VCaP (cell line): ENCODE measurements at regions not wholly inside any gene's neighbourhood (a gene's known extent, or its start where the extent isn't known, plus 50 kb on each side); places are given as distances from the start of the nearest gene placed in this dataset.

ENCODE experiments used
- H3K27ac ChIP-seq: fragments of 450-650 bp; 2 replicates; pipeline ENCODE4 v1.5.1; 2017
- TF ChIP-seq, protein P1 (sequence below): fragments of 450-650 bp; conservative IDR thresholded peaks from 2 replicates; pipeline ENCODE4 v1.5.1; 2017; ENCODE audit warnings: mild to moderate bottlenecking, moderate library complexity

DNA sequence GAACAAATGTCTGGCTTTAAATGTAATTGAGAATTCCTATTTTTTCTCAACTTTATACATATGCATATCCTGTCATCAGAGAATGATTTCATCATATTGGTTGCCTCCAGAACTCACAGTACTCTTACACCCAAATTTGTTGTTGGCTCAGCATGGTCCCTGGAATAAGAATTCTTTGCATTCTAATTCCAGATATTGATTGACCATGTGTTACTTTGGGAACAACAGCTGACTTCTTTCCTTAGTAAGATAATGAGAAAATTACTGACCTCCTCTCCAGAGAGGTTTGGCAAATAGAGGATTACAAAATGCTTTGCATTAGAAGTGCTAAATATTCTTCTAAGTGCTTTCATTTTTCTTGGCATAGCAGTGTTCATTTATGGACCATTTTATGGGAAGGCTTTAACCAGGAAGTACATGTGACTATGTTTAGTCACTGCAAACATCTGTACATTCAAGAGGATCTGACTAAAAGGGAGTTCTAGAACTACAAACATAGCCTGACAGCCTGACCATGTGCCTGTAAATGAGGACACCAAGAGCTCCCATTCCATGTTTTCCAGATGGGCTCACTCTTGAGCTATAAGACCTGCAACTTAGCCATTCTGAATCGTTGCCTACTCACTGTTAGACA is 391.6 kb upstream of the DPPA4 start:
- H3K27ac ChIP-seq = no peak overlapping the region
- TF ChIP-seq, protein P1, sequence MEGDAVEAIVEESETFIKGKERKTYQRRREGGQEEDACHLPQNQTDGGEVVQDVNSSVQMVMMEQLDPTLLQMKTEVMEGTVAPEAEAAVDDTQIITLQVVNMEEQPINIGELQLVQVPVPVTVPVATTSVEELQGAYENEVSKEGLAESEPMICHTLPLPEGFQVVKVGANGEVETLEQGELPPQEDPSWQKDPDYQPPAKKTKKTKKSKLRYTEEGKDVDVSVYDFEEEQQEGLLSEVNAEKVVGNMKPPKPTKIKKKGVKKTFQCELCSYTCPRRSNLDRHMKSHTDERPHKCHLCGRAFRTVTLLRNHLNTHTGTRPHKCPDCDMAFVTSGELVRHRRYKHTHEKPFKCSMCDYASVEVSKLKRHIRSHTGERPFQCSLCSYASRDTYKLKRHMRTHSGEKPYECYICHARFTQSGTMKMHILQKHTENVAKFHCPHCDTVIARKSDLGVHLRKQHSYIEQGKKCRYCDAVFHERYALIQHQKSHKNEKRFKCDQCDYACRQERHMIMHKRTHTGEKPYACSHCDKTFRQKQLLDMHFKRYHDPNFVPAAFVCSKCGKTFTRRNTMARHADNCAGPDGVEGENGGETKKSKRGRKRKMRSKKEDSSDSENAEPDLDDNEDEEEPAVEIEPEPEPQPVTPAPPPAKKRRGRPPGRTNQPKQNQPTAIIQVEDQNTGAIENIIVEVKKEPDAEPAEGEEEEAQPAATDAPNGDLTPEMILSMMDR = no peak

DNA sequence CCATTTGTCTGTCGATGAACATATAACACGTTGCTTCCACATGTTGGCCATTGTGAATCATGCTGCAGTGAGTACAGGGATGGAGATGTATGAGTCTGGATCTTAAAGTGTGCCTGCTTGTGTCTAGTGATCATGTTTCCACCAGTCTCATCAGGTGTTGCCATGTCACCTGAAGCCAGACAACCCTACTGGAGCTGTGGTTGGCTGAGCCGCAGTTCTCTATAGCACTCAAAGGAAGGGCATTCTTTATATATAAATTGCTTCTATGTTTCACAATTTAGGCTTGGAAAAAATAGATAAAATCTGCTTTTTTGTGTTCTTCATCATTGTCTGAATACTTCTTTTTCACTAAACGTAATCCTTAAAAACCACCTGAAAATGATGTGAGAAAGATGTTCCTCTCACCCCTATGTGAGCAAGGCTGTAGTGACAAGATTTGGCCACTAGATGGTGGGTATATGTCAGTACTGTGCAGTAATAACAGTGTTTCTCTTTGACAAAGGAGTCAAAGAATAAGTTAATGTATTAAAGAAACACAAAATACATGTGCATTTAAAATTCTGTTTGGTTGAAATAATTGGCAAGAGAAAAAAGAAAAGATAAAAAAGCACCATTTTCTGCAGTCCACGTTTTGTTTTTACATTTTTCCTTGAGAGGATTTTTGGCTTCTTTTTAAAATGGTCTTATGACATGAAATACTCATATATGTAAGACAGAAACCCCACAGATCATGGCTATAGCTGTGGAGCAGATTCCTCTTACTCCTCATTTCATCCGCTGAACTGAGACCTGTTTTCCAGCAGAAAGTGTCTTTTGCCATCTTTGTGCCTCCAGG is 394.5 kb upstream of the DPPA4 start:
- H3K27ac ChIP-seq = no peak overlapping the region
- TF ChIP-seq, protein P1 = peak; percentile 91

DNA sequence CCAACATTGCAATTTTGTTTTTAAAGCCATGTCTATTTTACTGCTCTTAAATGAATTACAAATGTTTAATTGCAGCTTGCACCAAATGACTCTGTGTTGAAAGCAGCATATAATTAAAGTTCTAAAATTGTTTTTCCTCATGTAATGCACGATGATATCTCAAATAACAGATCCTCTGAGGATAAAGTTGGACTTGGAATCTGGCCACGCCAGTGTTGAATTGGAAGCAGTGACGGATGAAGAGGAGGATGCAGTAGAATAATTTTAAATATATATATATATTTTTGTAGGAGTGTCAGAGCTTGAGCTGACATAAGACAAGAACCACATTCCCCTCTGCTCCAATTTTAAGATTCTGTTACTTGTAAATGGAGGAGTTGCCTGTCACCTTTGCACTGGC is 406.6 kb upstream of the DPPA4 start:
- TF ChIP-seq, protein P1 = no peak
- no peak overlapping the region for H3K27ac ChIP-seq

DNA sequence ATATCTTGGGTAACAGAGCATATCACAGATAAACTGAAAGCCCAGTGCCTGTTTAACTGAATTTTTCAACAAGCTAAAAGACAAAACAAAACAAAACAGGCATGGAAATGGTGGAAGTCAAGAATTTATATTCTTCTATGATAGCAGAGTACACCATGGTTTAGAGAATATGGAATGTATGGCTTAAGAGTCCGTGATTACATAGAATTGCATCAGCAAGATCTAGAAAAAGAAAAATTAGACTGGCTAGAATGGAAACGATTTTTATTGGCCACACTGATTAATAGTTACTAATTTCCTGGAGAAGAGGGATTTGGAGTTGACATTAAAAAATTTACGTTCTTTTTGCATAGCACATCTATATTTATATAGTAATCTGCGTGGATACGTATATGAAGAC is 435.2 kb upstream of the DPPA4 start:
- H3K27ac ChIP-seq = no peak overlapping the region
- TF ChIP-seq, protein P1 = no peak

DNA sequence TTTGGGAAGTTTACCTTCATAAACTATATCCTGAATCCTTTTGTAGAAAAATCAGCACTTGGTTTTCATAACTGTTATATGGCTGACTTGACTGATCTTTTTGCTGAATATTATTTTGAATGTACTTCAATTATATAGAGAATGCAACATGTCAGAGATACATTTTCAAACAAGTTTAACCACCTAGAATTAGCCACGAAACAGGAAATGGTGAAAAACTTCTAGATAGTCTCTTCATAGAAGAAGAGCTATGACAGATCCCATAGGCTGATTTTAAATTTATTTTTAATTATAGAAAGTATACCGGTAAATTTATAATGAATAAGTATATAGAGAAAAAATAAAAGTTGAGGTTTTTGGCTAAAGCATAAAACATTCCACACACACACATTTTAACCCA is 436.8 kb upstream of the DPPA4 start:
- TF ChIP-seq, protein P1 = no peak

DNA sequence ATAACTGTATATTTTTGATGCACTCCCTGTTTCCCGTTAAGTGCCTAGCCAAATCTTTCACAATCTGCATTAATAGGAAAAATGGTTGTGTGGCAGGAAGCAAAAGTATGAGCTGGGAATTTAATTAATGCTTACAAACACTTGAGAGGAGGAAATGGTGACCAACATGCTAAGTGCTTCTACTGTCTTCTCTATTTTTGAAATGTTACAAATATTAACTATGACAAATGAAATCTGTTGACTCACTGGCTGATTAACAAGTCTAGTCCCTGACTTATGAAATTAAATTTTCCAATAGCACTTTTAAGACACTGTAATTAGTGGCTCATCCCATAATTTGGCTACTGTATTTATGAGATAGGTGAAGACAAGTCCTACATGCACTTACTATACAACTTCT is 446.9 kb upstream of the DPPA4 start:
- no peak overlapping the region for H3K27ac ChIP-seq

More for the DNA sequence above, 436.8 kb upstream of the DPPA4 start:
- no peak overlapping the region for H3K27ac ChIP-seq

More for the DNA sequence above, 446.9 kb upstream of the DPPA4 start:
- TF ChIP-seq, protein P1 = no peak
